ENCODE measurements at regions not wholly inside any gene's neighbourhood (a gene's known extent, or its start where the extent isn't known, plus 50 kb on each side); places are given as distances from the start of the nearest gene placed in this dataset.

DNA sequence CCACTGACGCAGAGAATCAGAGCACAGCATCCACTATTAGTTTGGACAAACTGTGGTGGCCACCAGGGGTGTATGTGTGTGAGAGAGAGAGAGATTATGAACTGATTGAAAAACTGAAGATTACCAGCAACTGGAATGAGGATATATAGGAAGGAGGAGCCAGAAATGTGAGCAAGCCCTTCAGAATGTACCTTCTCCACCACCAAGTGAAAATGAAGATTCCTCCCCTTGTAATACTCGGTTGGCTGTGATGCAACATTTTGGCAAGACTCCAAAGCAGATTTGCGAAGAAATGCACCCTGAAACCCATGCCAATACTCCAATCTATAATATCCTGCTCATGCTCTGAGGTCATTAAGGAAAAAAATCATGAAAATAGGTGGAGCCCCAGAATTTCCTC lies 121.2 kb upstream of the SLC35G4 start:
- TF ChIP-seq, protein P1, sequence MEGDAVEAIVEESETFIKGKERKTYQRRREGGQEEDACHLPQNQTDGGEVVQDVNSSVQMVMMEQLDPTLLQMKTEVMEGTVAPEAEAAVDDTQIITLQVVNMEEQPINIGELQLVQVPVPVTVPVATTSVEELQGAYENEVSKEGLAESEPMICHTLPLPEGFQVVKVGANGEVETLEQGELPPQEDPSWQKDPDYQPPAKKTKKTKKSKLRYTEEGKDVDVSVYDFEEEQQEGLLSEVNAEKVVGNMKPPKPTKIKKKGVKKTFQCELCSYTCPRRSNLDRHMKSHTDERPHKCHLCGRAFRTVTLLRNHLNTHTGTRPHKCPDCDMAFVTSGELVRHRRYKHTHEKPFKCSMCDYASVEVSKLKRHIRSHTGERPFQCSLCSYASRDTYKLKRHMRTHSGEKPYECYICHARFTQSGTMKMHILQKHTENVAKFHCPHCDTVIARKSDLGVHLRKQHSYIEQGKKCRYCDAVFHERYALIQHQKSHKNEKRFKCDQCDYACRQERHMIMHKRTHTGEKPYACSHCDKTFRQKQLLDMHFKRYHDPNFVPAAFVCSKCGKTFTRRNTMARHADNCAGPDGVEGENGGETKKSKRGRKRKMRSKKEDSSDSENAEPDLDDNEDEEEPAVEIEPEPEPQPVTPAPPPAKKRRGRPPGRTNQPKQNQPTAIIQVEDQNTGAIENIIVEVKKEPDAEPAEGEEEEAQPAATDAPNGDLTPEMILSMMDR (IDR thresholded peaks at IDR 0.05; ENCODE audit: poor library complexity) = no peak
- TF ChIP-seq EZH2 (IDR thresholded peaks at IDR 0.05; ENCODE audit: borderline replicate concordance) = no peak

All from hepatocyte (in vitro differentiated cells).